Activated naive CD4-positive, alpha-beta T cell treated with anti-CD3 and anti-CD28 coated beads, Interleukin-2, amount 50 U/mL, for 24 hours (primary cell): ENCODE measurements at regions not wholly inside any gene's neighbourhood (a gene's known extent, or its start where the extent isn't known, plus 50 kb on each side); places are given as distances from the start of the nearest gene placed in this dataset.

Experiments used
- H3K27ac Mint-ChIP-seq: one replicate; pipeline ENCODE4 v1.8.0; 2021; ENCODE audit warnings: mild to moderate bottlenecking, mixed read lengths
- H3K27me3 Mint-ChIP-seq: one replicate; pipeline ENCODE4 v1.8.0; 2021; ENCODE audit warnings: mixed read lengths
- H3K36me3 Mint-ChIP-seq: one replicate; pipeline ENCODE4 v1.8.0; 2021; ENCODE audit warnings: mixed read lengths
- H3K4me1 Mint-ChIP-seq: one replicate; pipeline ENCODE4 v1.8.0; 2021; ENCODE audit warnings: mixed read lengths
- H3K4me3 Mint-ChIP-seq: one replicate; pipeline ENCODE4 v1.8.0; 2021; ENCODE audit warnings: mild to moderate bottlenecking, mixed read lengths
- H3K9me3 Mint-ChIP-seq: one replicate; pipeline ENCODE4 v1.8.0; 2021; ENCODE audit warnings: mixed read lengths

DNA sequence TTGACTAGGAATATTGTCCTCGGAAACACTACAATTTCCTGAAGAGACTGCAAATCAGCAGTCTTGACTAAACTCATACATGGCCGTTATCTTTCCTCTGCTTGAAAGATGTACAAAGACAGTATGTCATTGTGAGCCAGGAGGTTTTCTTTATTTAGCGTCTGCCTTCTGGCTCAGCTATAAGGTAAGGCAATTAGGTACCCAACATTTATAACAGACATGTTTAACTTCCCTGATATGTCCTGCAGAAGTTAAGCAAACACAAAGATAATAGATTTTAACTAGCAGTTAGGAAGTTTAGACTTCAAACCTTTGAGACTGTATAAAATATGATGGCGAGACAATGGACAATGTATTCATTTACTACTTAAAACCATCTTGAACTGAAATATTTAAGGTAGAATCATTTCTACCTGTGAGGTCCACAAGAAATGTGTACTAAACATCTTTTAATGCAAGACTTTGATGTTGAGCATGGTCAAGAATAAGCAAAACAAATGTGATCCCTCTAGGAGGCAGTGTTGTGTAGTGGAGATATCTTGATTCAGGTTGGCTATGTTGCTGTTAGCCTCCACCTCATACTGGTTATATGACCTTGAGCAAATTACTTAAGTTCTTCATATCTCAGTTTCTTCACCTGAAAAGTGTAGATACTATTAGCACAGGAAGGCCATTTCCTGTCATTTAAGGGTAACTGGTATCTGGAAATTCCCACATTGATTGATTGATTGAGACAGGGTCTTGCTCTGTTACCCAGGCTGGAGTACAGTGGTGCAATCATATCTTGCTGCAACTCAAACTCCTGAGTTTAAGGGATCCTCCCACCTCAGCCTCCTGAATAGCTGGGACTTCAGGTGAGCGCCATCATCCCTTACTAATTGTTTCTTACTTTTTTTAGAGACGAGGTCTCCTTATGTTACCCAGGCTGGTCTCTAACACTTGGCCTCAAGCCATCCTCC, 96.3 kb upstream of the EEA1 start:
- Mint-ChIP-seq H3K36me3 (no peaks in the 10 kb centered on the region), H3K4me3 (no peak overlapping the region), H3K4me1 (no peaks in the 10 kb centered on the region), H3K27ac (no peak overlapping the region), H3K9me3 (no peaks in the 10 kb centered on the region), H3K27me3 (no peaks in the 10 kb centered on the region)

DNA sequence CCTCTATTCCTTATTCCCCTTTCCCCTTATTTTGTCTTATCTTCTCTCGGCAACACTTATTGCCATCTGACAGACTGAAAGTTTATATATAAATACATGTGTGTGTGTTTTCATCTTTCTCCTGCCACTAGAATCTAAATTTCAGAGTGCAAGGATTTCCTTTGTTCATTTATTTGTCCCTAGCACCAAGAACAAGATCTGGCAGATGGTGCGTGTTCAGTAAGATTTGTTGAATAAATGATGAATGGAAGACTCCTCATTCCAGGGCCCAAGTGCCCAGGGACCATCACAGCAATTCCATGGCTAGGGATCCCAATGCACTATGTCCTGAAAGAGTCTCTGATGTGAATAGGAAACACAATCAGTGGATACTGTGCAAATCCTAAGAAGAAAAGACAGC, 97.9 kb upstream of the EEA1 start:
- no peaks in the 10 kb centered on the region for H3K27me3 Mint-ChIP-seq
- no peak overlapping the region for H3K4me3 Mint-ChIP-seq
- no peaks in the 10 kb centered on the region for H3K4me1 Mint-ChIP-seq
- H3K36me3 Mint-ChIP-seq, result no peaks in the 10 kb centered on the region
- no peak overlapping the region for H3K27ac Mint-ChIP-seq
- no peaks in the 10 kb centered on the region for H3K9me3 Mint-ChIP-seq

DNA sequence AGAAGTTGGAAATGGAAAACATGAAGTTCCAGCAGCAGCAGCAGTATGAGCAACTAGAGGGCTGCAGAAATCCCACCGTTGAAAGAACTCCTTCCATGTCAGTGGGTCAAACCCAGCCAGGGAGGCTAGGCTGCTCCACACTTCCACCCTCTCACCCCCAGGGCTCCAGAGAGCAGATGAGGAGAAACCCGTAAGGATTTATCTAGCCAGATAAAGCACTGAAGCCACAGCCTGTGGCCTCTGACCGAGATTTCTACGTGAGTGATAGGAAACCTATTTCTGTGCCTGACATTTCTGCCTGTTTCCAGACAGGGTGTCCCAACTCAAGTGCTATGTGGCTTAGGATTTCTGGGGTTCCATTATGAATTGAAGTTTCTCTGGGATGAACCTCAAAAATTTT, 100.0 kb upstream of the EEA1 start:
- H3K4me1 Mint-ChIP-seq, result no peaks in the 10 kb centered on the region
- H3K4me3 Mint-ChIP-seq, result no peak overlapping the region
- no peaks in the 10 kb centered on the region for H3K36me3 Mint-ChIP-seq
- no peaks in the 10 kb centered on the region for H3K27me3 Mint-ChIP-seq
- no peaks in the 10 kb centered on the region for H3K9me3 Mint-ChIP-seq
- H3K27ac Mint-ChIP-seq, result no peak overlapping the region

DNA sequence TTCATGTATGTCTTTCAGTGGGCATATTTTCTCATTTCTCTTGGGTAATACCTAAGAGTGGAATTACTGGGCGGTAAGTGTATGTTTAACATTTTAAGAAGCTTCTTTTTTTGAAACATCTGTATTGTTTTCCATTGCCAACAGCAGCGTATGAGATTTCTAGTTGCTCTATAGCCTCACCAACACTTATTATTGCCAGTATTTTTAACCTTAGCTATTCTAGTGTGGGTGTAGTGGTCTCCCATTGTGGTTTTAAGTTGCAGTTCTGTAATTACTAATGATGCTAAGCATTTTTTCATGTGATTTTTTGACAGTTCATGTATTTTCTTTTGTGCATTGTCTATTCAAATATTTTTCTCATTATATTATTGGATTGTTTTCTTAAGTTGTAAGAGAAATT, 101.9 kb upstream of the EEA1 start:
- H3K4me1 Mint-ChIP-seq, result no peaks in the 10 kb centered on the region
- H3K36me3 Mint-ChIP-seq, result no peaks in the 10 kb centered on the region
- no peak overlapping the region for H3K27ac Mint-ChIP-seq
- H3K27me3 Mint-ChIP-seq, result no peaks in the 10 kb centered on the region
- no peaks in the 10 kb centered on the region for H3K9me3 Mint-ChIP-seq
- no peak overlapping the region for H3K4me3 Mint-ChIP-seq

DNA sequence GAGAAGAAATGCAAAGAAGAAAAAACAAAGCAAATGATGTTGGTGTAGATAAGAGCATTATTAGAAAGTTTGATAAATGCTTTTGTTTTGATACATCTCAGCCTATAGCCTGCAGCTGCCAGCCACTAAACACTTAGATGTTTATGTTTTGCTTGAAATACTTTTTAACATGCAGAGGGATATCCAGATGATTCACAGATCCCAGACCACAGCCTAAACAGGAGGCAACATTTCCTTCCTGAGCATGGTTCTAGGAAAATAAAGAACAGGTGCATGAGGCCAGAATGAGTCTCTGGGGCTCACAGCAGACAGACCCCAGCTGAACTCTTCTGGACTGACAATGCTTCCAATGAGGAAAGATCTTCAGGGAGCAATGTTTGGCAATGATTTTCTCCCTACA, 103.7 kb upstream of the EEA1 start:
- H3K9me3 Mint-ChIP-seq, result no peaks in the 10 kb centered on the region
- H3K27me3 Mint-ChIP-seq, result no peaks in the 10 kb centered on the region
- H3K4me3 Mint-ChIP-seq, result no peak overlapping the region
- H3K27ac Mint-ChIP-seq, result no peak overlapping the region
- H3K36me3 Mint-ChIP-seq, result no peaks in the 10 kb centered on the region
- no peaks in the 10 kb centered on the region for H3K4me1 Mint-ChIP-seq

DNA sequence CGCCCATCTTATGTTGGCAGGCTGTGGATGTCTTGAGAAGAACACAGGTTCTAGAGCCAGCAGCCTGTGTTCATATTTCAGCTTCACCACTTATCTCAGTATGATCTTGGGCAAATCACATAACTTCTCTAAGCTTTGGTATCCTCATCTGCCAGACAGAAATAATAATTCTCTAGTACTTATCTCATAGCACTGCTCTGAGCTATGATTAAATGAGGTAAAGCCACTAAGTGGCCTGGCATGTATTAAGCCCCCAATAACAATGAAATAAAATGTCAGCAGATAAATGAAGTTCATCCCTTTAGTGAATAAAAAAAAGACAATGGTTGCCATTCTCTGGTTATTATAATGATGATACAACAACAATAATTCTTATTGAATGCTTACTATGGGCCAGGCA, 104.9 kb upstream of the EEA1 start:
- Mint-ChIP-seq H3K9me3 (peaks cover 3% of the 10 kb centered on the region), H3K27ac (no peak overlapping the region), H3K27me3 (peaks cover 1% of the 10 kb centered on the region), H3K36me3 (no peaks in the 10 kb centered on the region), H3K4me1 (no peaks in the 10 kb centered on the region), H3K4me3 (no peak overlapping the region)

DNA sequence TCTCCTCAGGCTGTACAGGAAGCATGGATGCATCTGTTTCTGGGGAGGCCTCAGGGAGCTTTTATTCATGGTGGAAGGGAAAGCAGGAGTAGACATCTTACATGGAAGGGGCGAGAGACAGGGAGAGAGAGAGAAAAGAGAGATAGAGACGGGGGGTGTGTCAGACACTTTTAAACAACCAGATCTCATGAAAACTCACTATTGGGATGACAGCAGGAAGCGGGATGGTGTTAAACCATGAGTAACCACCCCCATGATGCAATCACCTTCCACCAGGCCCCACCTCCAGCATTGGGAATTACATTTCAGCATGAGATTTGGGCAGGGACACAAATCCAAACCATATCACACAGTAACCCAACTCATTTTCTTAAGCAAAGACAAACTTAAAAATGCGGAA, 110.0 kb upstream of the EEA1 start:
- Mint-ChIP-seq H3K27me3 (peaks cover 2% of the 10 kb centered on the region), H3K27ac (no peak overlapping the region), H3K4me1 (no peaks in the 10 kb centered on the region), H3K36me3 (no peaks in the 10 kb centered on the region), H3K9me3 (peaks cover 4% of the 10 kb centered on the region), H3K4me3 (no peak overlapping the region)

DNA sequence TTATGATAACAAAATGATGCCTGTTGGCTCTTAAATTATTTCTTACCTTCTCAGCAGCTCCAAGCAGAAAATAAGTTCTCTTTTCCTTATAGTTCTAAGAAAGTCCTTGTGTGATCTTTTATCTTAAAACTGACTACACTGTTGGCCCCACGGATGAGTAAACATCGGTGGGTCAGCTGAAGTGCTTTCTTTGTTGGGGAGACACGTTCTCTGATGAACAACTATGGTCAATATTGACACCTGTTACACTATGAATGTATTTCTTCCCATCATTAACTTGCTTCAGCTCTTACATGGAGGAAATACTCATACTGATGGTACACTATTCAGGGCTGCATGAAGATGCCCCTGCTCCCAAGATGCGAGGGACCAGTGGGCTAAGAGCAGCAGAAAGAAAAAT, 110.8 kb upstream of the EEA1 start:
- H3K27me3 Mint-ChIP-seq, result peaks cover 2% of the 10 kb centered on the region
- no peak overlapping the region for H3K4me3 Mint-ChIP-seq
- no peak overlapping the region for H3K27ac Mint-ChIP-seq
- no peaks in the 10 kb centered on the region for H3K4me1 Mint-ChIP-seq
- H3K36me3 Mint-ChIP-seq, result no peaks in the 10 kb centered on the region
- H3K9me3 Mint-ChIP-seq, result peaks cover 4% of the 10 kb centered on the region

DNA sequence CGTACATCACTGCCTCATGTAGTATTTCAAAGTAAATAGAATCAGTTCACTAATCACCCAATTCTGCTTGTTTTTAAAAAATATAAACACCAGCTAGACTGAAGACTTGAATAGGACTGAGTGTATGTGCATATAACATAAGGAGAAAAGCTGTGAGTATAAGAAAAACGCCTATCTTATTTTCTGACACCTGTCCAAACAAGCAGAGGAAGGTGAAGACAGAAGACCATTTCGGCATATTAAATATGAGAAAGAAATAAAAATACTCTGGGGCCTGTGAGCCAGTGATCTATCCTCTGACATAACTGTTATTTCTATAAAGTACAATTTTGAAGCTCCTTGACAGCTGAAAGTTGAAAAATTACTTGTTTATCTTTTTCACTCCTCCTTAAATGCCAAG, 111.3 kb upstream of the EEA1 start:
- Mint-ChIP-seq H3K9me3 (peaks cover 4% of the 10 kb centered on the region), H3K27me3 (peaks cover 2% of the 10 kb centered on the region), H3K27ac (no peak overlapping the region), H3K4me1 (no peaks in the 10 kb centered on the region), H3K4me3 (no peak overlapping the region), H3K36me3 (no peaks in the 10 kb centered on the region)

DNA sequence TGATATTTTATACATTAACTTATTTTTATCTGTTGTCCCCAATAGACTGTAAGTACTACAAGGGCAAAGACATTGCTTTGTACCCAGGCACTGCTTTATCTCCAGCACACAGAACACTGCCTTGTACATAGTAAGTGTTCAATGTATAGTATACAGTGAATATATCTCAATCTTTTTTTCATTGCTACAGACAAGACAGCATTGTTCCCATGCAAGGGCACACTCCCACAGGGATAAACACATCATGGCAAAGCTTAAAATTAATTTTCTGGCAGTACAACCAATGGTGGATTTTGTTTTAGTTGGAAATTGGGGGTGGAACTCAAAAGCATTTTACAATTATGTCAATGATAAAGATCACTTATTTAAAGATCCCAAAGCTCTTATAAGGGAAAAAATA, 112.3 kb upstream of the EEA1 start:
- Mint-ChIP-seq H3K9me3 (peaks cover 4% of the 10 kb centered on the region), H3K27me3 (peaks cover 2% of the 10 kb centered on the region), H3K4me3 (no peak overlapping the region), H3K27ac (no peak overlapping the region), H3K4me1 (no peaks in the 10 kb centered on the region), H3K36me3 (no peaks in the 10 kb centered on the region)

DNA sequence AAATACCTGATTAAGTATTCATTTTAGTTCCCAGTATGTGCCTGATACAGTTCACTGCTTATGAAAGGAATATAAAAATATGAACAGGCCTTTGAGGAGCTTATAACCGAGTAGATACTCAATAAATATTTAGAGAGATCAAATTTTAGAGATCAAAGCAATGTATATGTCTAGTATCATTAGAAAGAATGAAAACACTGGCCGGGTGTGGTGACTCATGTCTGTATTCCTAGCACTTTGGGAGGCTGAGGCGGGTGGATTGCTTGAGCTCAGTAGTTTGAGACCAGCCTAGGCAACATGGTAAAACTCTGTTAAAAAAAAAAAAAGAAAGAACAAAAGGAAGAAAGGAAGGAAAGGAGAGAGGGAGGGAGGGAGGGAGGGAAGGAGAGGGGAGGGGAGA, 113.2 kb upstream of the EEA1 start:
- Mint-ChIP-seq H3K27ac (no peak overlapping the region), H3K9me3 (peaks cover 4% of the 10 kb centered on the region), H3K36me3 (no peaks in the 10 kb centered on the region), H3K4me3 (no peak overlapping the region), H3K4me1 (no peaks in the 10 kb centered on the region), H3K27me3 (peaks cover 2% of the 10 kb centered on the region)

DNA sequence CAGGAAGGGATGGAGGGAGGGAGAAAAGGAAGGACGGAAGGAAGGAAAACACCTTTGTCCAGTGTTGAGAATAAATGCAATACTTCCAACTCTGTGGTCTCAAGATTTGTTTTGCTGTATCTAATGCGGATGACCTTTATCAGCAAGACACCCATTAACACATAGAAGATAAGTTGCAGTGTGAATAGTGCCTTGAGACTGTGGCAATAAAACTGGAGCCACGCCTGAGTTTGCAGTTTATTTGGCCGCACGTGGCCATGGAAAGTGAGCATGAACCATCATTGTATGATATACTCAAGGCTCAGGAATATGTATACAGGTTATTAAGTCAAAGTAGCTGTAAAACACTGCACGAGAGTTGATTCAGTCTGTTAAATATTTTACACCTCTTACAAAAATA, 113.6 kb upstream of the EEA1 start:
- Mint-ChIP-seq H3K4me1 (no peaks in the 10 kb centered on the region), H3K36me3 (no peaks in the 10 kb centered on the region), H3K27ac (no peak overlapping the region), H3K9me3 (peaks cover 4% of the 10 kb centered on the region), H3K4me3 (no peak overlapping the region), H3K27me3 (peaks cover 2% of the 10 kb centered on the region)

DNA sequence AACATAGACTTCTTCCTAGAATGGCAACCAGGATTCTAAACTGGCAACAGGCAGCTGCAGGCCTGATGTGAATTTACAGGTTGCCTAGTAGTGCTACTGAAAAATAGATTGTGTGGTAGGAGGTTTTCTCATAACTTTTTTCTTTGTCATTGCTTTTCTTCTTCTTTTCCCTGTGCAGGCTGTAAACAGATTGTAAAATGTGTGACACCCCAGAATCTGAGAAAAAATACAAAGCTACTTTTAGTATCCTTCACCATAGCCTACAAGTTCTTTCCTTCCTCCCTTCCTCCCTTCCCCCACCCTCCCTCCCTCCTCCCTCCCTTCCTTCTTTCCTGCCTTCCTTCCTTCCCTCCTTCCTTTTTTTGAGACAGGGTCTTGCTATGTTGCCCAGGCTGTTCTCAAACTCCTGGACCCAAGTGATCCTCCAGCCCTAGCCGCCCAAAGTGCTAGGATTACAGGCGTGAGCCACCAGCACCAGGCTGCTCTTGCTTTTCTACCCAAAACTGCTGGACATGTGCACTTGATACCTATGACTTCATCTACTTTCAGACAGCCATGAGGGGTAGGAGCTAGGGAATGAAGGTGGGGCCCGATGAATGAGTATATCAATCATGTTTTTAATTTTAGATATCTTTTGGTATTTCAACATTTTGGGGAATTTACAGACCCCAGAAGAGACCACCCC, 114.2 kb upstream of the EEA1 start:
- H3K27ac Mint-ChIP-seq, result no peak overlapping the region
- no peaks in the 10 kb centered on the region for H3K36me3 Mint-ChIP-seq
- H3K27me3 Mint-ChIP-seq, result peaks cover 2% of the 10 kb centered on the region

DNA sequence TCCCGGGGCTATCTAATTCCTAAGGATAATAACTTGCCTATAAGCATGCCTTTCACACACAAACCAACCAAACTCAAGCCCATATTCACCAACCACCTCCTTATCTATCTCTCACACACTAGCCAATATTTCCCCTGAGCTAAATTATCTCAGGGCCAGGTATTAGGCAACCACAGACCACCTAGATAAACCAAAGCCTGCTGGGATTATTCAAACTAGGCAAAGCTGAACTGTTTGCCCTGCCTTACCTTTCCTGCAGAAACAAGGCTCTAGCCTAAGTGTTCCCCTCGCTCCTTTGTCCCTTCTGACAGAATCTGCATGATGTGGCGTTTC, 114.7 kb upstream of the EEA1 start:
- H3K27me3 Mint-ChIP-seq, result peaks cover 2% of the 10 kb centered on the region
- H3K27ac Mint-ChIP-seq, result no peak overlapping the region
- H3K4me1 Mint-ChIP-seq, result peaks cover 3% of the 10 kb centered on the region
- H3K36me3 Mint-ChIP-seq, result no peaks in the 10 kb centered on the region
- H3K4me3 Mint-ChIP-seq, result no peak overlapping the region
- peaks cover 2% of the 10 kb centered on the region for H3K9me3 Mint-ChIP-seq

More for the DNA sequence above, 114.2 kb upstream of the EEA1 start:
- Mint-ChIP-seq H3K4me1 (peaks cover under 1% of the 10 kb centered on the region), H3K9me3 (peaks cover 4% of the 10 kb centered on the region), H3K4me3 (no peak overlapping the region)

DNA sequence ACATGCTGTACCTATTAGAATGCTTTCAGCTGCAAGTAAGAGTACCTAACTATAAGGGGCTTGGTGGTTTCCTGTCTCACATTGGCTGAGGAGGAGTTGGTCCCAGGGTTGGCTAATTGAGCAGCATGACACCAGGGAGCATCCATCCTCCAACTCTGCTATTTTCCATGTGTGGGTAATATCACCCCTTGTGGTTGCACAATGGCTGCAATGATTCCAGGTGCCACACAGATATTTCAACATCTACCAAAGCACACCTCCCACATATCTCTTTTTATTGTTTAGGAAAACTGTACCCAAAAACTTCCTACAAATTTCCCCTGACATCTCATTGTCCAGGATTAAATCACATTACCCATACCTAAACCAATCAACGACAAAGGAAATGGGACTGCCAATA, 118.0 kb upstream of the EEA1 start:
- Mint-ChIP-seq H3K4me1 (peaks cover 3% of the 10 kb centered on the region), H3K27ac (no peak overlapping the region), H3K4me3 (no peak overlapping the region), H3K9me3 (no peaks in the 10 kb centered on the region), H3K36me3 (no peaks in the 10 kb centered on the region), H3K27me3 (no peaks in the 10 kb centered on the region)

DNA sequence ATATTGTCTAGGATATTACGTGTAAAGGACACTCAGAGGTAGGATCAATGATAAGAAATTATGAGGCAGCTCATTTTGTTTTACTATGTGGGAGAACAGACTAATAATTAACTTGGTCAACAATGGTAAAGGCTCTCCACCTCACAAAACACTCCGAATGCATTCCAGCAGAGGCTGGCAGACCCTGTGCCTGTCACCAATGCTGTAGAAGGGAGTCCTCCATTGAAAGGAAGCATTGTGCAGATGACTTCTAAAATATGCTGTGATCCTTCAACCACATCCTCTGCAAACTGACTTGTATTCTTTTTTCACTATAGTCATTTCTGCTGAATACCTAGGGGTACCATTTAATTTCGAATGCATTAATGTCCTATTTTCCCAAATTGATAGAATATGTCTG, 119.6 kb upstream of the EEA1 start:
- no peak overlapping the region for H3K4me3 Mint-ChIP-seq
- H3K9me3 Mint-ChIP-seq, result no peaks in the 10 kb centered on the region
- no peaks in the 10 kb centered on the region for H3K36me3 Mint-ChIP-seq
- no peak overlapping the region for H3K27ac Mint-ChIP-seq
- H3K4me1 Mint-ChIP-seq, result peaks cover 3% of the 10 kb centered on the region
- no peaks in the 10 kb centered on the region for H3K27me3 Mint-ChIP-seq
